PFSK-1 (cell line): ENCODE measurements at regions not wholly inside any gene's neighbourhood (a gene's known extent, or its start where the extent isn't known, plus 50 kb on each side); places are given as distances from the start of the nearest gene placed in this dataset.

Source experiments
- FOXP2 ChIP-seq: optimal IDR thresholded peaks from 2 replicates; pipeline ENCODE3; 2011; ENCODE audit warnings: borderline replicate concordance, control low read depth, inconsistent platforms; ENCODE audit not compliant: insufficient read depth; ENCODE audit errors: extremely low read length, extremely low read depth
- POLR2AphosphoS5 ChIP-seq: IDR thresholded peaks from 2 replicates; pipeline ENCODE4 v1.6.1; 2012; ENCODE audit warnings: low read depth, mild to moderate bottlenecking, control low read depth, low read length, moderate library complexity
- SIN3A ChIP-seq: IDR thresholded peaks from 2 replicates; pipeline ENCODE4 v1.6.1; 2012; ENCODE audit warnings: mild to moderate bottlenecking, low read length, moderate library complexity, borderline replicate concordance; ENCODE audit not compliant: insufficient read depth

DNA sequence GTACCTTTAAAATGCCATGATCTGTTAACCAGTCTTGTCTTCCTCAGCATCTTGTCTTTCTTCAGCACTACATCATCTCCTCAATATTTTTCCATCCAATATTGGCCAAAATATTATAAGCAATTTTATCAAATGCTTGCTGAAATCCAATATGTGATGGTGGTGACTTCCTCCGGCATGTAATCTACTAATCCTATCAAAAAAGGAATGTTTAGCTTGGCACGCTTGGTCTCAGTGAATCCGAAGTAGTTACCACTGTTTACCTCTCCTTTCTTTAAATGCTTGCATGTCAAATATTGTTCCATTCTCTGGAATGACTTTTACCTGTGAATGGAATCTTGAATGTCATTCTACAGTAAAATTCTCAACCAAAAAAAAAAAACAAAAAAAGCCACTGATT is 72.3 kb upstream of the EEA1 start:
- TF ChIP-seq SIN3A (no peak), POLR2AphosphoS5 (no peak), FOXP2 (no peak)
